Astrocyte of the spinal cord (primary cell): ENCODE measurements at regions not wholly inside any gene's neighbourhood (a gene's known extent, or its start where the extent isn't known, plus 50 kb on each side); places are given as distances from the start of the nearest gene placed in this dataset.

Experiments
- DNase-seq: peaks from one replicate; pipeline ENCODE4 v3.0.0; 2011; ENCODE audit warnings: low read depth, low spot score
- H3K4me3 ChIP-seq: 2 replicates; pipeline ENCODE4 v1.5.1; 2011; ENCODE audit warnings: low read depth, mild to moderate bottlenecking, low read length, moderate library complexity
- in situ Hi-C: cut with HindIII; loops from 2 replicates; pipeline ENCODE4 v1.10.0; 2017; ENCODE audit warnings: low sequenced_read_pairs
- TF ChIP-seq, protein P1 (sequence below): IDR thresholded peaks from 2 replicates; pipeline ENCODE4 v1.5.1; 2012; ENCODE audit warnings: low read depth, mild to moderate bottlenecking, low read length, inconsistent platforms

DNA sequence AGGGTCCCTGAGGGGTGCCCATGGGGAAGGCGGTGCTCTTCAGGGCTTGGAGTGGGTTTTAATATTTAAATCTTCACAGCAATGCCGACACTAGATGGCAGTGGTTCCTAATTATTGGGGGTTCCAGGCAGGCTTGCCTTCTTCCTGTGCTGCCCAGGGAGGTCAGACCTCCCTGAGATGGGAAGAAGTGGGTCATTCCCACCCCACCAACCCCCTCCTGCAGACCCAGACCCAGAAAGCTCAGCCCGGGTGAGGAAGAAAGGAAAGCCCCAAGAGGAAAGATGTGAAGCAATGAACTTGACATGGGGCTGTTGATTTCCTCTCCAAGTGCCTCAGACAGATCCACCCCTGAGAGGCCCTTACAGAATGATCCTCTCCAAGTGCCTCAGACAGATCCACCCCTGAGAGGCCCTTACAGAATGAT, 85.1 kb upstream of the LANCL2 start:
- peak; percentile 70 for DNase-seq
- no peak overlapping the region for H3K4me3 ChIP-seq
- TF ChIP-seq, protein P1, sequence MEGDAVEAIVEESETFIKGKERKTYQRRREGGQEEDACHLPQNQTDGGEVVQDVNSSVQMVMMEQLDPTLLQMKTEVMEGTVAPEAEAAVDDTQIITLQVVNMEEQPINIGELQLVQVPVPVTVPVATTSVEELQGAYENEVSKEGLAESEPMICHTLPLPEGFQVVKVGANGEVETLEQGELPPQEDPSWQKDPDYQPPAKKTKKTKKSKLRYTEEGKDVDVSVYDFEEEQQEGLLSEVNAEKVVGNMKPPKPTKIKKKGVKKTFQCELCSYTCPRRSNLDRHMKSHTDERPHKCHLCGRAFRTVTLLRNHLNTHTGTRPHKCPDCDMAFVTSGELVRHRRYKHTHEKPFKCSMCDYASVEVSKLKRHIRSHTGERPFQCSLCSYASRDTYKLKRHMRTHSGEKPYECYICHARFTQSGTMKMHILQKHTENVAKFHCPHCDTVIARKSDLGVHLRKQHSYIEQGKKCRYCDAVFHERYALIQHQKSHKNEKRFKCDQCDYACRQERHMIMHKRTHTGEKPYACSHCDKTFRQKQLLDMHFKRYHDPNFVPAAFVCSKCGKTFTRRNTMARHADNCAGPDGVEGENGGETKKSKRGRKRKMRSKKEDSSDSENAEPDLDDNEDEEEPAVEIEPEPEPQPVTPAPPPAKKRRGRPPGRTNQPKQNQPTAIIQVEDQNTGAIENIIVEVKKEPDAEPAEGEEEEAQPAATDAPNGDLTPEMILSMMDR, result peak; percentile 55
- in situ Hi-C loops, result no loop called here

DNA sequence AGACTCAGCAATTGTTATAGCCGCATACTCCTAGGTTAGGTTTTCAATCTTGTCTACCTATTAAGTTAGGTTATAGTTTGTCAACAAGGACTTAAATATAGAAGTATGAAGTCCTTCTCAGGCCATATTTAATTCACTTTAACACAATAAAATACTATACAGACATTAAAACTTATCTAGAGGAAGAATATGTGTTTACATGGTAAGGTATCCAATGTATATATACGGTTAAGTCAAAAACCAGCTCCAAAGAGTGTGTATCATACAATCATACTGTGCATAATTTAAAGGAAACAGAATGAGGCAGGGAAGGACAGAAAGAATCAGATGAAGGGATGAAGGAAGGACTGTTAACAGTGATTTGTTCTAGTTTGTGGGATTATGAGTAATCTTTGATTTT, 79.5 kb upstream of the LANCL2 start:
- DNase-seq, result no peak
- no peak overlapping the region for H3K4me3 ChIP-seq
- in situ Hi-C loops, result no loop called here
- TF ChIP-seq, protein P1, result no peak

DNA sequence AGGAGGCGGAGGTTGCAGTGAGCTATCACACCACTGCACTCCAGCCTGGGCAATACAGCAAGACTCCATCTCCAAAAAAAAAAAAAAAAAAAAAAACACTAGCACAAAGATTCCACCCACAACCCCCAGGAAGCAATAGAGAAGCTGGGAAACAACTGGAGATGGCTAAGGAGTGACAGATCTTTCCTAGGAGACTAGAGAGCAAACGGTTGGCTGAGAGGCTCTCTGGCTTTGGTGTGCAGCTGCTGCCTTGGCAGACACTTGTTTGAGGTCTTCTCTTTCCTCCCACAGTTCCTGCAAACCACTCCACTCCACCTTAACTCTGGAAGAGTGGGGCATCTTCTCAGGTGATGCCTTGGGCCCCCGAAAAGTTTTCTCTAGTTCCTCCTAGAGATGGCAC, 78.5 kb upstream of the LANCL2 start:
- TF ChIP-seq, protein P1, result no peak
- DNase-seq, result no peak
- in situ Hi-C loops, result no loop called here
- H3K4me3 ChIP-seq, result no peak overlapping the region

DNA sequence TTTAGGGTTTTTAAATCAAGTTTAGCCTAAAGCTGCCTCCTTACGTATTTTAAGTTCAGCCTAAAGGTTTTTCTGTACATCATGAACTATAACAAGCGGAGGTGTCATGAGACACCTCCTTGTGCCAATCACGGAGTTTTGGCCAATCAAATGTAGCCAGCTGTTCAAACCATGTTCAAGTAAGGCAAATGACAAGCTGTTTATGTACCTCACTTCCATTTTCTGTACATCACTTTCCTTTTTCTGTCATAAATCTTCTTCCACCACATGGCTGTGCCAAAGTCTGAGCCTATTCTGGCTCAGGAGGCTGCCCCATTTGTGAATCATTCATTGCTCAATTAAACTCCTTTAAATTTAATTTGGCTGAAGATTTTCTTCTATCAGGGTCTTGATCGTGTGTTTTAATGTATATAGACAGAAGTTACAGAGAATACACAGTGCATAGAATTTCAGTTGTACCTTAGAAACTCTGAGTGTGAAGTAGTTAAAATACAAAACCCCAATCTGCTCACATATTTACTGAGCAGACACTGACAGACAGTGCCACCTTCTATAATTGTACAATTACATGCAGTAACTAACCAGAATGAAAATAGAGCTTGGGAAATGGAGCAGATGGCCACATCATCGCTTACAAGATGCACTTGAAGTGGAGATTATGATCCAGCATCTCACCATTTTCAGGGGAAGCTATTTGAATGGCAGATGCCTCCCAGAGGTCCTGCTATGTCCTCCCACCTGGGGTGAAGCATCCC, 76.9 kb upstream of the LANCL2 start:
- in situ Hi-C loops, result no loop called here
- no peak overlapping the region for H3K4me3 ChIP-seq
- TF ChIP-seq, protein P1, result no peak
- DNase-seq, result no peak

DNA sequence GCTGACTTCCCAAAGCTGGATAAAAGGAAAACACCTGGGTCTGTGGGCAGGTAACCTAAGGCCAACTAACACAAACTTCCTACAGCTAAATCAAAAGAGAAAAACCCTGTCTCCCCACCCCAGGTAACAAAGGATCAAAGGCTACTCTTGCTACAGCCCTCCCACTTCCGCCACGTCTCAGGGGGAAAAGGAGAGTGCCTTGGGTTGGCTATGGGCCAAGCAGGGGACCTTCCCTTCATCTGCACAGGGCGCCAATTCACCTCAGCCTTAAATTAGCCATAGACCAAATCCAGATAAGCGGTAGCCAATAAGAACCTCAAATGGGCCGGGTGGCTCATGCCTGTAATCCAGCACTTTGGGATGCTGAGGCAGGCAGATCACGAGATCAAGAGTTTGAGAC, 69.1 kb upstream of the LANCL2 start:
- no peak overlapping the region for H3K4me3 ChIP-seq
- in situ Hi-C loops, result no loop called here
- TF ChIP-seq, protein P1, result no peak
- no peak for DNase-seq

DNA sequence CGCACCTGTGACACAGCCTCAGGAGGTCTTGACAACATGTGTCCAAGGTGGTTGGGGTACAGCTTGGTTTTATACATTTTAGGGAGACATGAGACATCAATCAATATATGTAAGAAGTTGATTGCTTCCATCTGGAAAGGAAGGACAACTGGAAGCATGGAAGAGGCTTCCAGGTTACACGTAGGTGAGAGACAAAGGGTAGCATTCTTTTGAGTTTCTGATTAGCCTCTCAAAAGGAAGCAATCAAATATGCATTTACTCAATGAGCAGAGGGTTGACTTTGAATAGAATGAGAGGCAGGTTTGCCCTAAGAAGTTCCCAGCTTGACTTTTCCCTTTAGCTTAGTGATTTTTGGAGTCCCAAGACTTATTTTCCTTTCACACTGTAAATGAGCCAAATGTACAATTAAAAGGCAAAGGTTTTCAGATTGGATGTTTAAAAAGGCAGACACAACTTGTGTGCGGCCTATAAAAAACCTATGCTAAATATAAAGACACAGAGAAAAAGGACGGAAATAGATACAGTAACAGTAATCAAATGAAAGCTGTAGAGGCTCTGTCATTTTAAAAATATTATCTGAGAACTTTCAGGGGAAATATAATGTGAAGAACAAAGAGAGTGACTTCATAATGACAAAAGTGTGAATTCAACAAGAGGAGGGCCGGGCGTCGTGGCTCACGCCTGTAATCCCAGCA, 65.7 kb upstream of the LANCL2 start:
- in situ Hi-C loops, result no loop called here
- TF ChIP-seq, protein P1, result no peak
- DNase-seq, result no peak
- no peak overlapping the region for H3K4me3 ChIP-seq
